ENCODE measurements at regions not wholly inside any gene's neighbourhood (a gene's known extent, or its start where the extent isn't known, plus 50 kb on each side); places are given as distances from the start of the nearest gene placed in this dataset.
A peak's percentile ranks its signal among the peaks of the same experiment; 100 is the strongest.

GRCh38 chr20:40945189-40945588, 83.4 kb upstream of the TOP1 start:
- TF ChIP-seq EP300 (IDR thresholded peaks at IDR 0.05; ENCODE audit: borderline replicate concordance) (no peak), EGR1 (IDR thresholded peaks at IDR 0.05) (no peak), CEBPB (IDR thresholded peaks at IDR 0.05) (no peak), NFIC (IDR thresholded peaks at IDR 0.05) (no peak), ZBTB7A (IDR thresholded peaks at IDR 0.05; ENCODE audit: low read depth) (no peak), CREB1 (IDR thresholded peaks at IDR 0.05; ENCODE audit: low read depth) (no peak), TEAD4 (IDR thresholded peaks at IDR 0.05) (no peak), MAX (IDR thresholded peaks at IDR 0.05) (no peak), RAD21 (IDR thresholded peaks at IDR 0.05; ENCODE audit: low read depth) (no peak), FOXM1 (IDR thresholded peaks at IDR 0.05; ENCODE audit: borderline replicate concordance, low read depth) (no peak), TCF12 (IDR thresholded peaks at IDR 0.05; ENCODE audit: low read depth) (no peak), REST (IDR thresholded peaks at IDR 0.05; ENCODE audit: low read depth) (no peak), USF1 (IDR thresholded peaks at IDR 0.05) (no peak)

- peak; percentile 76 for TF ChIP-seq RAD21 (IDR thresholded peaks at IDR 0.05; ENCODE audit: low read depth)
- TF ChIP-seq CEBPB (IDR thresholded peaks at IDR 0.05), result no peak
Measured at GRCh38 chr20:40945754-40946450, 82.7 kb upstream of the TOP1 start.

- TF ChIP-seq EGR1 (IDR thresholded peaks at IDR 0.05) (no peak), TAF1 (IDR thresholded peaks at IDR 0.05; ENCODE audit: low read depth) (no peak), ZBTB7A (IDR thresholded peaks at IDR 0.05; ENCODE audit: low read depth) (no peak), TCF12 (IDR thresholded peaks at IDR 0.05; ENCODE audit: low read depth) (no peak), CEBPB (IDR thresholded peaks at IDR 0.05) (no peak), YY1 (IDR thresholded peaks at IDR 0.05; ENCODE audit: low read depth) (no peak), CREB1 (IDR thresholded peaks at IDR 0.05; ENCODE audit: low read depth) (no peak), RAD21 (IDR thresholded peaks at IDR 0.05; ENCODE audit: low read depth) (no peak), TEAD4 (IDR thresholded peaks at IDR 0.05) (no peak)
Measured at GRCh38 chr20:40946451-40946850, 82.2 kb upstream of the TOP1 start.

- TF ChIP-seq MAX (IDR thresholded peaks at IDR 0.05) (no peak), TCF12 (IDR thresholded peaks at IDR 0.05; ENCODE audit: low read depth) (no peak), USF1 (IDR thresholded peaks at IDR 0.05) (no peak), EGR1 (IDR thresholded peaks at IDR 0.05) (no peak), CREB1 (IDR thresholded peaks at IDR 0.05; ENCODE audit: low read depth) (no peak), TEAD4 (IDR thresholded peaks at IDR 0.05) (no peak), TAF1 (IDR thresholded peaks at IDR 0.05; ENCODE audit: low read depth) (no peak), YY1 (IDR thresholded peaks at IDR 0.05; ENCODE audit: low read depth) (no peak), CEBPB (IDR thresholded peaks at IDR 0.05) (no peak), ZBTB7A (IDR thresholded peaks at IDR 0.05; ENCODE audit: low read depth) (no peak), RAD21 (IDR thresholded peaks at IDR 0.05; ENCODE audit: low read depth) (no peak), FOXM1 (IDR thresholded peaks at IDR 0.05; ENCODE audit: borderline replicate concordance, low read depth) (no peak), REST (IDR thresholded peaks at IDR 0.05; ENCODE audit: low read depth) (no peak), NFIC (IDR thresholded peaks at IDR 0.05) (no peak), EP300 (IDR thresholded peaks at IDR 0.05; ENCODE audit: borderline replicate concordance) (no peak)
Measured at GRCh38 chr20:40948465-40949267, 80.0 kb upstream of the TOP1 start.

- no peak for TF ChIP-seq TCF12 (IDR thresholded peaks at IDR 0.05; ENCODE audit: low read depth)
- no peak for TF ChIP-seq EP300 (IDR thresholded peaks at IDR 0.05; ENCODE audit: borderline replicate concordance)
- TF ChIP-seq ZBTB7A (IDR thresholded peaks at IDR 0.05; ENCODE audit: low read depth), result no peak
- TF ChIP-seq FOXM1 (IDR thresholded peaks at IDR 0.05; ENCODE audit: borderline replicate concordance, low read depth), result no peak
- TF ChIP-seq REST (IDR thresholded peaks at IDR 0.05; ENCODE audit: low read depth), result no peak
- no peak for TF ChIP-seq MAX (IDR thresholded peaks at IDR 0.05)
- no peak for TF ChIP-seq YY1 (IDR thresholded peaks at IDR 0.05; ENCODE audit: low read depth)
- no peak for TF ChIP-seq USF1 (IDR thresholded peaks at IDR 0.05)
- TF ChIP-seq TEAD4 (IDR thresholded peaks at IDR 0.05), result no peak
- TF ChIP-seq TAF1 (IDR thresholded peaks at IDR 0.05; ENCODE audit: low read depth), result no peak
Measured at GRCh38 chr20:40949346-40949745, 79.3 kb upstream of the TOP1 start.

All from Ishikawa (cell line).